ENCODE measurements at regions not wholly inside any gene's neighbourhood (a gene's known extent, or its start where the extent isn't known, plus 50 kb on each side); places are given as distances from the start of the nearest gene placed in this dataset.

GRCh38 chr12:18864900-18865561 lies 127.1 kb downstream of the CAPZA3 start (continued):
- TF ChIP-seq, protein P1, sequence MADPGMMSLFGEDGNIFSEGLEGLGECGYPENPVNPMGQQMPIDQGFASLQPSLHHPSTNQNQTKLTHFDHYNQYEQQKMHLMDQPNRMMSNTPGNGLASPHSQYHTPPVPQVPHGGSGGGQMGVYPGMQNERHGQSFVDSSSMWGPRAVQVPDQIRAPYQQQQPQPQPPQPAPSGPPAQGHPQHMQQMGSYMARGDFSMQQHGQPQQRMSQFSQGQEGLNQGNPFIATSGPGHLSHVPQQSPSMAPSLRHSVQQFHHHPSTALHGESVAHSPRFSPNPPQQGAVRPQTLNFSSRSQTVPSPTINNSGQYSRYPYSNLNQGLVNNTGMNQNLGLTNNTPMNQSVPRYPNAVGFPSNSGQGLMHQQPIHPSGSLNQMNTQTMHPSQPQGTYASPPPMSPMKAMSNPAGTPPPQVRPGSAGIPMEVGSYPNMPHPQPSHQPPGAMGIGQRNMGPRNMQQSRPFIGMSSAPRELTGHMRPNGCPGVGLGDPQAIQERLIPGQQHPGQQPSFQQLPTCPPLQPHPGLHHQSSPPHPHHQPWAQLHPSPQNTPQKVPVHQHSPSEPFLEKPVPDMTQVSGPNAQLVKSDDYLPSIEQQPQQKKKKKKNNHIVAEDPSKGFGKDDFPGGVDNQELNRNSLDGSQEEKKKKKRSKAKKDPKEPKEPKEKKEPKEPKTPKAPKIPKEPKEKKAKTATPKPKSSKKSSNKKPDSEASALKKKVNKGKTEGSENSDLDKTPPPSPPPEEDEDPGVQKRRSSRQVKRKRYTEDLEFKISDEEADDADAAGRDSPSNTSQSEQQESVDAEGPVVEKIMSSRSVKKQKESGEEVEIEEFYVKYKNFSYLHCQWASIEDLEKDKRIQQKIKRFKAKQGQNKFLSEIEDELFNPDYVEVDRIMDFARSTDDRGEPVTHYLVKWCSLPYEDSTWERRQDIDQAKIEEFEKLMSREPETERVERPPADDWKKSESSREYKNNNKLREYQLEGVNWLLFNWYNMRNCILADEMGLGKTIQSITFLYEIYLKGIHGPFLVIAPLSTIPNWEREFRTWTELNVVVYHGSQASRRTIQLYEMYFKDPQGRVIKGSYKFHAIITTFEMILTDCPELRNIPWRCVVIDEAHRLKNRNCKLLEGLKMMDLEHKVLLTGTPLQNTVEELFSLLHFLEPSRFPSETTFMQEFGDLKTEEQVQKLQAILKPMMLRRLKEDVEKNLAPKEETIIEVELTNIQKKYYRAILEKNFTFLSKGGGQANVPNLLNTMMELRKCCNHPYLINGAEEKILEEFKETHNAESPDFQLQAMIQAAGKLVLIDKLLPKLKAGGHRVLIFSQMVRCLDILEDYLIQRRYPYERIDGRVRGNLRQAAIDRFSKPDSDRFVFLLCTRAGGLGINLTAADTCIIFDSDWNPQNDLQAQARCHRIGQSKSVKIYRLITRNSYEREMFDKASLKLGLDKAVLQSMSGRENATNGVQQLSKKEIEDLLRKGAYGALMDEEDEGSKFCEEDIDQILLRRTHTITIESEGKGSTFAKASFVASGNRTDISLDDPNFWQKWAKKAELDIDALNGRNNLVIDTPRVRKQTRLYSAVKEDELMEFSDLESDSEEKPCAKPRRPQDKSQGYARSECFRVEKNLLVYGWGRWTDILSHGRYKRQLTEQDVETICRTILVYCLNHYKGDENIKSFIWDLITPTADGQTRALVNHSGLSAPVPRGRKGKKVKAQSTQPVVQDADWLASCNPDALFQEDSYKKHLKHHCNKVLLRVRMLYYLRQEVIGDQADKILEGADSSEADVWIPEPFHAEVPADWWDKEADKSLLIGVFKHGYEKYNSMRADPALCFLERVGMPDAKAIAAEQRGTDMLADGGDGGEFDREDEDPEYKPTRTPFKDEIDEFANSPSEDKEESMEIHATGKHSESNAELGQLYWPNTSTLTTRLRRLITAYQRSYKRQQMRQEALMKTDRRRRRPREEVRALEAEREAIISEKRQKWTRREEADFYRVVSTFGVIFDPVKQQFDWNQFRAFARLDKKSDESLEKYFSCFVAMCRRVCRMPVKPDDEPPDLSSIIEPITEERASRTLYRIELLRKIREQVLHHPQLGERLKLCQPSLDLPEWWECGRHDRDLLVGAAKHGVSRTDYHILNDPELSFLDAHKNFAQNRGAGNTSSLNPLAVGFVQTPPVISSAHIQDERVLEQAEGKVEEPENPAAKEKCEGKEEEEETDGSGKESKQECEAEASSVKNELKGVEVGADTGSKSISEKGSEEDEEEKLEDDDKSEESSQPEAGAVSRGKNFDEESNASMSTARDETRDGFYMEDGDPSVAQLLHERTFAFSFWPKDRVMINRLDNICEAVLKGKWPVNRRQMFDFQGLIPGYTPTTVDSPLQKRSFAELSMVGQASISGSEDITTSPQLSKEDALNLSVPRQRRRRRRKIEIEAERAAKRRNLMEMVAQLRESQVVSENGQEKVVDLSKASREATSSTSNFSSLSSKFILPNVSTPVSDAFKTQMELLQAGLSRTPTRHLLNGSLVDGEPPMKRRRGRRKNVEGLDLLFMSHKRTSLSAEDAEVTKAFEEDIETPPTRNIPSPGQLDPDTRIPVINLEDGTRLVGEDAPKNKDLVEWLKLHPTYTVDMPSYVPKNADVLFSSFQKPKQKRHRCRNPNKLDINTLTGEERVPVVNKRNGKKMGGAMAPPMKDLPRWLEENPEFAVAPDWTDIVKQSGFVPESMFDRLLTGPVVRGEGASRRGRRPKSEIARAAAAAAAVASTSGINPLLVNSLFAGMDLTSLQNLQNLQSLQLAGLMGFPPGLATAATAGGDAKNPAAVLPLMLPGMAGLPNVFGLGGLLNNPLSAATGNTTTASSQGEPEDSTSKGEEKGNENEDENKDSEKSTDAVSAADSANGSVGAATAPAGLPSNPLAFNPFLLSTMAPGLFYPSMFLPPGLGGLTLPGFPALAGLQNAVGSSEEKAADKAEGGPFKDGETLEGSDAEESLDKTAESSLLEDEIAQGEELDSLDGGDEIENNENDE (IDR thresholded peaks at IDR 0.05; ENCODE audit: insufficient replicate concordance, low read length) = no peak
- TF ChIP-seq TAF1 (IDR thresholded peaks at IDR 0.05; ENCODE audit: low read depth, low read length) = no peak
- no peak for TF ChIP-seq SP4 (IDR thresholded peaks at IDR 0.05; ENCODE audit: low read length)
- no peak for TF ChIP-seq YY1 (IDR thresholded peaks at IDR 0.05; ENCODE audit: low read depth, low read length)
- TF ChIP-seq CHD1 (IDR thresholded peaks at IDR 0.05; ENCODE audit: low read depth, low read length) = no peak
- TF ChIP-seq CHD2 (IDR thresholded peaks at IDR 0.05; ENCODE audit: low read length) = no peak
- no peak for TF ChIP-seq SAP30 (IDR thresholded peaks at IDR 0.05; ENCODE audit: insufficient read depth, insufficient replicate concordance, low read length)
- TF ChIP-seq HDAC2 (IDR thresholded peaks at IDR 0.05; ENCODE audit: borderline replicate concordance in 1 of 2, low read depth in 2 of 2, low read length in 2 of 2) = no peak
- no peak for TF ChIP-seq SRF (IDR thresholded peaks at IDR 0.05; ENCODE audit: low read depth, low read length)
- TF ChIP-seq HDAC6 (IDR thresholded peaks at IDR 0.05; ENCODE audit: low read depth, low read length) = no peak
- no peak for TF ChIP-seq EZH2 (IDR thresholded peaks at IDR 0.05; ENCODE audit: low read depth, low read length, severe bottlenecking)

All from H1 (cell line).